ENCODE measurements at regions not wholly inside any gene's neighbourhood (a gene's known extent, or its start where the extent isn't known, plus 50 kb on each side); places are given as distances from the start of the nearest gene placed in this dataset.

DNA sequence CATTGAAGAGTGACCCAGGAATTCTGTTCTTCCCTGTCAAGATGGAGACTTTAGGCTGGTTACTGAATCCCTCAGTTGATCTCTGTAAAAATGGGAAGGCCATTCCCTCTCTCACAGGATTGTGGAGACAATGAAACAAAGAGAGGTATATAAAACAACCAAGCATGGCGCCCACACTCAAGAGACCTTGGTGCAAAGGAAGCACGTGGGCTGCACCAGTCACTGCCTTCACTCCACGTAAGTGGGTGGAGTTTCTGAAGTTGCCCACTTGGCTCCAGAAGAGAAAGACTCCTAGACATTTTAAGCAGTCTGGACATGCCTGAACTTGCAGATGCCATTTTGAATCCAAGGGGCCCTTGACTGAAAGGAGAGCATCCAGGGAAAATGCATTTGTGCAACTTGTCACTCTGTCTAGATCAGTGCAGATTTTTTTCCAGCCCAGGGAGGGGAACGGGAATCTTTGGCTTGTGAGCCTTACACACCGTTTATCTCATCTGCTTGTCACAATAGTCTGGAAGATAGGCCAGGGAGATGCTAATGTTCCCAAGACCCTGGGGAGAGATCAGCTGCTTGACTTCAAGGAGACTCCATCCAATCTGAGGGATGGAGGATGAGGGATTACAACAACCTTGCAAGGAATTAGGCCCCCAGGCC is 96.9 kb upstream of the TBX3 start:
- CTCF ChIA-PET (ENCODE audit: low intra/inter-chr PET ratio) = no interaction called here
- TF ChIP-seq, protein P1, sequence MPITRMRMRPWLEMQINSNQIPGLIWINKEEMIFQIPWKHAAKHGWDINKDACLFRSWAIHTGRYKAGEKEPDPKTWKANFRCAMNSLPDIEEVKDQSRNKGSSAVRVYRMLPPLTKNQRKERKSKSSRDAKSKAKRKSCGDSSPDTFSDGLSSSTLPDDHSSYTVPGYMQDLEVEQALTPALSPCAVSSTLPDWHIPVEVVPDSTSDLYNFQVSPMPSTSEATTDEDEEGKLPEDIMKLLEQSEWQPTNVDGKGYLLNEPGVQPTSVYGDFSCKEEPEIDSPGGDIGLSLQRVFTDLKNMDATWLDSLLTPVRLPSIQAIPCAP (CRISPR knock-in tag; IDR thresholded peaks at IDR 0.05; ENCODE audit: borderline replicate concordance) = no peak
- TF ChIP-seq PCBP2 (IDR thresholded peaks at IDR 0.05; ENCODE audit: low read depth, low read length, poor library complexity, severe bottlenecking) = no peak
- TF ChIP-seq ZNF239 (CRISPR knock-in tag; IDR thresholded peaks at IDR 0.05) = no peak
- no peak for TF ChIP-seq RBM39 (optimal IDR thresholded peaks at IDR 0.05; ENCODE audit: low read depth, low read length)
- TF ChIP-seq PTRF (tag; IDR thresholded peaks at IDR 0.05) = no peak
- TF ChIP-seq BDP1 (IDR thresholded peaks at IDR 0.05; ENCODE audit: insufficient read depth, insufficient read length) = no peak
- BruUV-seq (replicated peaks) = no TSS peak
- Histone ChIP-seq H3K27ac (ENCODE audit: extremely low read depth, low read depth, low read length) (no peak overlapping the region), H3K79me2 (ENCODE audit: control insufficient read depth, insufficient read depth, low read length) (no peaks in the 10 kb centered on the region), H3K9me3 (replicated peaks; ENCODE audit: control insufficient read depth, insufficient read depth, low read depth, low read length) (no peaks in the 10 kb centered on the region), H3K27me3 (ENCODE audit: control insufficient read depth in 2 of 2, insufficient read depth in 2 of 2, low read length in 2 of 2) (no peaks in the 10 kb centered on the region; a peak in 1 of 5 replicates), H3K9ac (ENCODE audit: insufficient read depth in 1 of 2, low read depth in 2 of 2, low read length in 2 of 2) (no peak overlapping the region), H4K20me1 (replicated peaks; ENCODE audit: control insufficient read depth, insufficient read depth, low read length) (no peaks in the 10 kb centered on the region), H3K4me1 (replicated peaks in 1 of 2; ENCODE audit: control insufficient read depth in 2 of 2, insufficient read depth in 2 of 2, low read length in 2 of 2) (no peaks in the 10 kb centered on the region), H3K4me3 (no peak overlapping the region), H3K9me1 (ENCODE audit: control insufficient read depth, insufficient read depth, low read length) (no peaks in the 10 kb centered on the region), H3K36me3 (ENCODE audit: control insufficient read depth, insufficient read depth, low read length) (no peaks in the 10 kb centered on the region), H3K4me2 (ENCODE audit: insufficient read depth, low read length) (no peak overlapping the region), H2AFZ (ENCODE audit: low read depth, low read length) (no peak overlapping the region)
- FAIRE-seq = no peak
- POLR2A ChIA-PET = no interaction called here
- intact Hi-C loops (cut with micrococcal nuclease) = no loop called here
- no peak for ATAC-seq
- DNase-seq (ENCODE audit: extremely low read depth in 1 of 4, low spot score in 3 of 4) = no peak
- in situ Hi-C loops (cut with MboI) = no loop called here
- 0% methylated on average over 5 of the region's 5 CpGs for WGBS (ENCODE audit: insufficient coverage, low coverage, missing lambda C conversion rate)

Measured in K562 (cell line).